ENCODE measurements at regions not wholly inside any gene's neighbourhood (a gene's known extent, or its start where the extent isn't known, plus 50 kb on each side); places are given as distances from the start of the nearest gene placed in this dataset.

- Histone ChIP-seq H3K9me3 (ENCODE audit: control insufficient read depth in 1 of 2, low read length in 2 of 2) (no peaks in the 10 kb centered on the region), H3K36me3 (ENCODE audit: control insufficient read depth in 1 of 2, insufficient read depth in 2 of 2, low read length in 2 of 2) (no peaks in the 10 kb centered on the region), H3K4me1 (ENCODE audit: control insufficient read depth in 1 of 2, insufficient read depth in 2 of 2, low read length in 2 of 2) (no peaks in the 10 kb centered on the region), H3K4me3 (ENCODE audit: low read depth in 1 of 2, low read length in 2 of 2) (no peak overlapping the region), H3K27ac (ENCODE audit: low read length) (no peak overlapping the region), H3K27me3 (ENCODE audit: low read depth, low read length) (no peaks in the 10 kb centered on the region)
Measured at GRCh38 chr6:1016329-1017302, 295.3 kb upstream of the FOXQ1 start.

GRCh38 chr6:1015825-1016224 lies 296.1 kb upstream of the FOXQ1 start:
- no peaks in the 10 kb centered on the region for H3K9me3 ChIP-seq (ENCODE audit: control insufficient read depth in 1 of 2, low read length in 2 of 2)
- H3K4me3 ChIP-seq (ENCODE audit: low read depth in 1 of 2, low read length in 2 of 2), result no peak overlapping the region
- H3K4me1 ChIP-seq (ENCODE audit: control insufficient read depth in 1 of 2, insufficient read depth in 2 of 2, low read length in 2 of 2), result no peaks in the 10 kb centered on the region
- H3K27me3 ChIP-seq (ENCODE audit: low read depth, low read length), result no peaks in the 10 kb centered on the region
- H3K36me3 ChIP-seq (ENCODE audit: control insufficient read depth in 1 of 2, insufficient read depth in 2 of 2, low read length in 2 of 2), result no peaks in the 10 kb centered on the region
- H3K27ac ChIP-seq (ENCODE audit: low read length), result no peak overlapping the region

- Histone ChIP-seq H3K27me3 (ENCODE audit: low read depth, low read length) (no peaks in the 10 kb centered on the region), H3K4me1 (ENCODE audit: control insufficient read depth in 1 of 2, insufficient read depth in 2 of 2, low read length in 2 of 2) (no peaks in the 10 kb centered on the region), H3K4me3 (ENCODE audit: low read depth in 1 of 2, low read length in 2 of 2) (no peak overlapping the region), H3K9me3 (ENCODE audit: control insufficient read depth in 1 of 2, low read length in 2 of 2) (no peaks in the 10 kb centered on the region), H3K36me3 (ENCODE audit: control insufficient read depth in 1 of 2, insufficient read depth in 2 of 2, low read length in 2 of 2) (no peaks in the 10 kb centered on the region), H3K27ac (ENCODE audit: low read length) (no peak overlapping the region)
Measured at GRCh38 chr6:1014431-1014807, 297.5 kb upstream of the FOXQ1 start.

GRCh38 chr6:1013656-1014430 lies 298.1 kb upstream of the FOXQ1 start:
- Histone ChIP-seq H3K27ac (ENCODE audit: low read length) (no peak overlapping the region), H3K4me3 (ENCODE audit: low read depth in 1 of 2, low read length in 2 of 2) (no peak overlapping the region), H3K9me3 (ENCODE audit: control insufficient read depth in 1 of 2, low read length in 2 of 2) (no peaks in the 10 kb centered on the region), H3K36me3 (ENCODE audit: control insufficient read depth in 1 of 2, insufficient read depth in 2 of 2, low read length in 2 of 2) (no peaks in the 10 kb centered on the region), H3K4me1 (ENCODE audit: control insufficient read depth in 1 of 2, insufficient read depth in 2 of 2, low read length in 2 of 2) (no peaks in the 10 kb centered on the region), H3K27me3 (ENCODE audit: low read depth, low read length) (no peaks in the 10 kb centered on the region)

GRCh38 chr6:1009103-1009502 lies 302.8 kb upstream of the FOXQ1 start:
- Histone ChIP-seq H3K27ac (ENCODE audit: low read length) (no peak overlapping the region), H3K4me1 (ENCODE audit: control insufficient read depth in 1 of 2, insufficient read depth in 2 of 2, low read length in 2 of 2) (no peaks in the 10 kb centered on the region), H3K9me3 (ENCODE audit: control insufficient read depth in 1 of 2, low read length in 2 of 2) (no peaks in the 10 kb centered on the region), H3K4me3 (ENCODE audit: low read depth in 1 of 2, low read length in 2 of 2) (no peak overlapping the region), H3K36me3 (ENCODE audit: control insufficient read depth in 1 of 2, insufficient read depth in 2 of 2, low read length in 2 of 2) (no peaks in the 10 kb centered on the region), H3K27me3 (ENCODE audit: low read depth, low read length) (no peaks in the 10 kb centered on the region)

- Histone ChIP-seq H3K27ac (ENCODE audit: low read length) (no peak overlapping the region), H3K36me3 (ENCODE audit: control insufficient read depth in 1 of 2, insufficient read depth in 2 of 2, low read length in 2 of 2) (no peaks in the 10 kb centered on the region), H3K4me3 (ENCODE audit: low read depth in 1 of 2, low read length in 2 of 2) (no peak overlapping the region), H3K27me3 (ENCODE audit: low read depth, low read length) (no peaks in the 10 kb centered on the region), H3K9me3 (ENCODE audit: control insufficient read depth in 1 of 2, low read length in 2 of 2) (no peaks in the 10 kb centered on the region), H3K4me1 (ENCODE audit: control insufficient read depth in 1 of 2, insufficient read depth in 2 of 2, low read length in 2 of 2) (no peaks in the 10 kb centered on the region)
Measured at GRCh38 chr6:1007159-1007558, 304.7 kb upstream of the FOXQ1 start.

GRCh38 chr6:1004885-1005630 lies 306.8 kb upstream of the FOXQ1 start:
- Histone ChIP-seq H3K27ac (ENCODE audit: low read length) (no peak overlapping the region), H3K9me3 (ENCODE audit: control insufficient read depth in 1 of 2, low read length in 2 of 2) (no peaks in the 10 kb centered on the region), H3K4me1 (ENCODE audit: control insufficient read depth in 1 of 2, insufficient read depth in 2 of 2, low read length in 2 of 2) (no peaks in the 10 kb centered on the region), H3K4me3 (ENCODE audit: low read depth in 1 of 2, low read length in 2 of 2) (no peak overlapping the region), H3K36me3 (ENCODE audit: control insufficient read depth in 1 of 2, insufficient read depth in 2 of 2, low read length in 2 of 2) (no peaks in the 10 kb centered on the region), H3K27me3 (ENCODE audit: low read depth, low read length) (no peaks in the 10 kb centered on the region)

- Histone ChIP-seq H3K4me1 (ENCODE audit: control insufficient read depth in 1 of 2, insufficient read depth in 2 of 2, low read length in 2 of 2) (no peaks in the 10 kb centered on the region), H3K27me3 (ENCODE audit: low read depth, low read length) (no peaks in the 10 kb centered on the region), H3K27ac (ENCODE audit: low read length) (no peak overlapping the region), H3K4me3 (ENCODE audit: low read depth in 1 of 2, low read length in 2 of 2) (no peak overlapping the region), H3K9me3 (ENCODE audit: control insufficient read depth in 1 of 2, low read length in 2 of 2) (no peaks in the 10 kb centered on the region), H3K36me3 (ENCODE audit: control insufficient read depth in 1 of 2, insufficient read depth in 2 of 2, low read length in 2 of 2) (no peaks in the 10 kb centered on the region)
Measured at GRCh38 chr6:1003394-1004160, 308.3 kb upstream of the FOXQ1 start.

GRCh38 chr6:1002989-1003388 lies 308.9 kb upstream of the FOXQ1 start:
- Histone ChIP-seq H3K4me3 (ENCODE audit: low read depth in 1 of 2, low read length in 2 of 2) (no peak overlapping the region), H3K4me1 (ENCODE audit: control insufficient read depth in 1 of 2, insufficient read depth in 2 of 2, low read length in 2 of 2) (no peaks in the 10 kb centered on the region), H3K9me3 (ENCODE audit: control insufficient read depth in 1 of 2, low read length in 2 of 2) (no peaks in the 10 kb centered on the region), H3K36me3 (ENCODE audit: control insufficient read depth in 1 of 2, insufficient read depth in 2 of 2, low read length in 2 of 2) (no peaks in the 10 kb centered on the region), H3K27me3 (ENCODE audit: low read depth, low read length) (no peaks in the 10 kb centered on the region), H3K27ac (ENCODE audit: low read length) (no peak overlapping the region)

GRCh38 chr6:1001655-1002349 lies 308.9 kb upstream of the EXOC2 start:
- no peaks in the 10 kb centered on the region for H3K4me1 ChIP-seq (ENCODE audit: control insufficient read depth in 1 of 2, insufficient read depth in 2 of 2, low read length in 2 of 2)
- H3K9me3 ChIP-seq (ENCODE audit: control insufficient read depth in 1 of 2, low read length in 2 of 2), result no peaks in the 10 kb centered on the region

More at GRCh38 chr6:1001655-1002349, 308.9 kb upstream of the EXOC2 start:
- Histone ChIP-seq H3K27me3 (ENCODE audit: low read depth, low read length) (no peaks in the 10 kb centered on the region), H3K27ac (ENCODE audit: low read length) (no peak overlapping the region), H3K4me3 (ENCODE audit: low read depth in 1 of 2, low read length in 2 of 2) (no peak overlapping the region), H3K36me3 (ENCODE audit: control insufficient read depth in 1 of 2, insufficient read depth in 2 of 2, low read length in 2 of 2) (no peaks in the 10 kb centered on the region)

Data from muscle layer of duodenum (tissue), 2 donors.